ENCODE measurements at regions not wholly inside any gene's neighbourhood (a gene's known extent, or its start where the extent isn't known, plus 50 kb on each side); places are given as distances from the start of the nearest gene placed in this dataset.

DNA sequence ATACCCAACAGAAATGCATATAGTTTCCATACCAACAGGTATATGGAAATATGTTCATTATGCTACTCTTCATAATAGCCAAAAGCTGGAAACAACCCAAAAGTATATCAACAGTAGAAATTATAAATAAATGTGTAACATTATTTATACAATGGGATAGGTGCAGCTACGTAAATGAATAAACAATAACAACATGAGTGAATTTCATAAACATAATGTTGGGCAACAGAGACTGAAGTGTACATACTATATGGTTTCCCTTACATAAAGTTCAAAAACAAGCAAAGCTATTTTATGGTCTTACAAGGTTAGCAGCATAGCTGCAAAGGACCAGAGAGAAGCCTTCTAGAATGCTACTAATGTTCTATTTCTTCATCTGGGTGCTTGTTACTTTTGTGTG is 305.0 kb downstream of the INSC start:
- no peaks in the 10 kb centered on the region for H4K20me1 ChIP-seq (ENCODE audit: insufficient read depth, low read length)
- H3K36me3 ChIP-seq (ENCODE audit: insufficient read depth, low read length): no peaks in the 10 kb centered on the region
- ATAC-seq (ENCODE audit: insufficient read depth, low read depth) (no peak), DNase-seq (no peak)
- H3K4me1 ChIP-seq (ENCODE audit: insufficient read depth, low read length): no peaks in the 10 kb centered on the region
- no peak overlapping the region for H3K9ac ChIP-seq (ENCODE audit: low read depth, low read length)
- H3K79me2 ChIP-seq (ENCODE audit: insufficient read depth, low read length): no peaks in the 10 kb centered on the region
- no peaks in the 10 kb centered on the region for H3K27me3 ChIP-seq (ENCODE audit: insufficient read depth, low read length, poor library complexity)
- TF ChIP-seq EZH2 (IDR thresholded peaks at IDR 0.05; ENCODE audit: borderline replicate concordance, low read depth, low read length, severe bottlenecking): no peak
- H3K9me3 ChIP-seq (ENCODE audit: insufficient read depth, low read length, severe bottlenecking): no peaks in the 10 kb centered on the region
- no peak overlapping the region for H2AFZ ChIP-seq (ENCODE audit: low read depth, low read length)
- H3K4me2 ChIP-seq (ENCODE audit: insufficient read depth, low read length): no peak overlapping the region
- H3K27ac ChIP-seq (ENCODE audit: low read length): no peak overlapping the region
- H3K4me3 ChIP-seq (ENCODE audit: low read depth in 1 of 2, low read length in 2 of 2): no peak overlapping the region

DNA sequence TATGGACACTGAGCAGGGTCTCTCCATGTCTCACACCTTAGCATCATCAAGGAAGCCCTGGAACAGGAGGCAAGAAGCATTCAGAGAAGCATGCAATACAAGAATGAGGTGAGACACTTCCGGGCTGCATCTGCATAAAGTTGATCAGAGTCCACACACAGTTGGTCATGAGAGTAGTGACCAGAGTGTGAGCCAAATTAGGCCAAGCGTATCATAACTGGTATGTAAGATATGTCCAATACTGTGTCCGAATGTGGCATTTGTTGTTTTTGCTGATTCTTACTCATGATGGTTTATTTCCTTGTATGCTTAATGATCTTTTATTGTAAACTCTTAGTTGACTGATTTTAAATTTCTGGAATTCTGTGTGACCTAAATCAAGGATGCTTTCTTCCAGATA is 315.7 kb downstream of the INSC start:
- no peak overlapping the region for H3K4me3 ChIP-seq (ENCODE audit: low read depth in 1 of 2, low read length in 2 of 2)
- no peak for TF ChIP-seq EZH2 (IDR thresholded peaks at IDR 0.05; ENCODE audit: borderline replicate concordance, low read depth, low read length, severe bottlenecking)
- TF ChIP-seq, protein P1, sequence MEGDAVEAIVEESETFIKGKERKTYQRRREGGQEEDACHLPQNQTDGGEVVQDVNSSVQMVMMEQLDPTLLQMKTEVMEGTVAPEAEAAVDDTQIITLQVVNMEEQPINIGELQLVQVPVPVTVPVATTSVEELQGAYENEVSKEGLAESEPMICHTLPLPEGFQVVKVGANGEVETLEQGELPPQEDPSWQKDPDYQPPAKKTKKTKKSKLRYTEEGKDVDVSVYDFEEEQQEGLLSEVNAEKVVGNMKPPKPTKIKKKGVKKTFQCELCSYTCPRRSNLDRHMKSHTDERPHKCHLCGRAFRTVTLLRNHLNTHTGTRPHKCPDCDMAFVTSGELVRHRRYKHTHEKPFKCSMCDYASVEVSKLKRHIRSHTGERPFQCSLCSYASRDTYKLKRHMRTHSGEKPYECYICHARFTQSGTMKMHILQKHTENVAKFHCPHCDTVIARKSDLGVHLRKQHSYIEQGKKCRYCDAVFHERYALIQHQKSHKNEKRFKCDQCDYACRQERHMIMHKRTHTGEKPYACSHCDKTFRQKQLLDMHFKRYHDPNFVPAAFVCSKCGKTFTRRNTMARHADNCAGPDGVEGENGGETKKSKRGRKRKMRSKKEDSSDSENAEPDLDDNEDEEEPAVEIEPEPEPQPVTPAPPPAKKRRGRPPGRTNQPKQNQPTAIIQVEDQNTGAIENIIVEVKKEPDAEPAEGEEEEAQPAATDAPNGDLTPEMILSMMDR (IDR thresholded peaks at IDR 0.05; ENCODE audit: borderline replicate concordance, extremely low read depth, low read length, poor library complexity, severe bottlenecking): no peak
- no peaks in the 10 kb centered on the region for H3K9me3 ChIP-seq (ENCODE audit: insufficient read depth, low read length, severe bottlenecking)
- ATAC-seq (ENCODE audit: insufficient read depth, low read depth) (no peak), DNase-seq (no peak)
- no peaks in the 10 kb centered on the region for H4K20me1 ChIP-seq (ENCODE audit: insufficient read depth, low read length)
- no peak overlapping the region for H2AFZ ChIP-seq (ENCODE audit: low read depth, low read length)
- H3K4me2 ChIP-seq (ENCODE audit: insufficient read depth, low read length): no peak overlapping the region
- H3K36me3 ChIP-seq (ENCODE audit: insufficient read depth, low read length): no peaks in the 10 kb centered on the region
- no peaks in the 10 kb centered on the region for H3K4me1 ChIP-seq (ENCODE audit: insufficient read depth, low read length)
- no peak overlapping the region for H3K9ac ChIP-seq (ENCODE audit: low read depth, low read length)
- H3K27ac ChIP-seq (ENCODE audit: low read length): no peak overlapping the region
- H3K79me2 ChIP-seq (ENCODE audit: insufficient read depth, low read length): no peaks in the 10 kb centered on the region
- H3K27me3 ChIP-seq (ENCODE audit: insufficient read depth, low read length, poor library complexity): no peaks in the 10 kb centered on the region

DNA sequence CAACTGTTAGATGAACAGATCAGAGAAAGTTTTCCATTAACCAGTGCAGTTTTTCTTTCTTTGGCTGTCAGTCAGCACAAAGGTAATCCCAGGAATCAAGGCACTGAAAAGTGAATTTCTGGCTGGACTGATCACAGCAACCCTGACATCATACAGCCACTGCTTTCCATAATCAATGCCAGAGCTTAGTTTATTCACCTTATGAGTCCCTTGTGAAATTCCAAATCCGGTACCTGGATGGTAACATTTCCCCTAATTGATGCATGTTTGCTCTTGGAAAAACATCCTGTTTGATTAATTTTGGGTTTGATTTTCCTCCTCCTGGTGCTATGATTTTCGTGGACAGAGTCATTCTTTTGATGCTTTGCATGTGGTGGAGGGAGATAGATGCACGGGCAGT is 319.8 kb downstream of the INSC start:
- no peaks in the 10 kb centered on the region for H4K20me1 ChIP-seq (ENCODE audit: insufficient read depth, low read length)
- H3K9ac ChIP-seq (ENCODE audit: low read depth, low read length): no peak overlapping the region
- no peak overlapping the region for H3K4me2 ChIP-seq (ENCODE audit: insufficient read depth, low read length)
- H3K9me3 ChIP-seq (ENCODE audit: insufficient read depth, low read length, severe bottlenecking): no peaks in the 10 kb centered on the region
- ATAC-seq (ENCODE audit: insufficient read depth, low read depth) (no peak), DNase-seq (no peak)
- H3K27me3 ChIP-seq (ENCODE audit: insufficient read depth, low read length, poor library complexity): no peaks in the 10 kb centered on the region
- H3K36me3 ChIP-seq (ENCODE audit: insufficient read depth, low read length): no peaks in the 10 kb centered on the region
- no peaks in the 10 kb centered on the region for H3K4me1 ChIP-seq (ENCODE audit: insufficient read depth, low read length)
- no peak overlapping the region for H3K27ac ChIP-seq (ENCODE audit: low read length)
- no peaks in the 10 kb centered on the region for H3K79me2 ChIP-seq (ENCODE audit: insufficient read depth, low read length)
- H3K4me3 ChIP-seq (ENCODE audit: low read depth in 1 of 2, low read length in 2 of 2): no peak overlapping the region
- TF ChIP-seq EZH2 (IDR thresholded peaks at IDR 0.05; ENCODE audit: borderline replicate concordance, low read depth, low read length, severe bottlenecking): no peak
- TF ChIP-seq, protein P1 (IDR thresholded peaks at IDR 0.05; ENCODE audit: borderline replicate concordance, extremely low read depth, low read length, poor library complexity, severe bottlenecking): no peak
- no peak overlapping the region for H2AFZ ChIP-seq (ENCODE audit: low read depth, low read length)

DNA sequence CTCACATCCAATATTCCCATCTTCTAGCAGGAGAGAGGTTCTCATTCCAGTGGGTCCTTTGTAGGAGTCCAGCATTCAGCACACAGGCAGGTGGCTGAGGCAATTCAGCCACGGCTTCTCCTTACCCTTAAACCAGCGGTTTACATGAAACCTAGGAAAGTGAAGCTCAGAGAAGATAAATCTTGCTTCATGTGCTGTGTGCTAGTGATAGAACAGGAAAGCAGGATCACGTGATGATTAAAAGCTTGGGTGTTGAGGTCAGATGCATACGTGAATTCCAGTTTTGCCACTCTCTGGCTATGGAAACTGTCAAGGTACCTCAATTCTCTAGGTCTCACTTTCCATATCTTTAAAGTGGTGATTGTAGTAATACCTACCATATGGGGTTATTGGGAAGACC is 331.6 kb downstream of the INSC start:
- no peaks in the 10 kb centered on the region for H3K4me1 ChIP-seq (ENCODE audit: insufficient read depth, low read length)
- H3K4me3 ChIP-seq (ENCODE audit: low read depth in 1 of 2, low read length in 2 of 2): no peak overlapping the region
- H3K27me3 ChIP-seq (ENCODE audit: insufficient read depth, low read length, poor library complexity): no peaks in the 10 kb centered on the region
- ATAC-seq (ENCODE audit: insufficient read depth, low read depth) (no peak), DNase-seq (no peak)
- H4K20me1 ChIP-seq (ENCODE audit: insufficient read depth, low read length): no peaks in the 10 kb centered on the region
- TF ChIP-seq EZH2 (IDR thresholded peaks at IDR 0.05; ENCODE audit: borderline replicate concordance, low read depth, low read length, severe bottlenecking): no peak
- TF ChIP-seq, protein P1 (IDR thresholded peaks at IDR 0.05; ENCODE audit: borderline replicate concordance, extremely low read depth, low read length, poor library complexity, severe bottlenecking): no peak
- H2AFZ ChIP-seq (ENCODE audit: low read depth, low read length): no peak overlapping the region
- no peaks in the 10 kb centered on the region for H3K36me3 ChIP-seq (ENCODE audit: insufficient read depth, low read length)
- H3K9me3 ChIP-seq (ENCODE audit: insufficient read depth, low read length, severe bottlenecking): no peaks in the 10 kb centered on the region
- no peak overlapping the region for H3K27ac ChIP-seq (ENCODE audit: low read length)
- H3K79me2 ChIP-seq (ENCODE audit: insufficient read depth, low read length): no peaks in the 10 kb centered on the region
- H3K9ac ChIP-seq (ENCODE audit: low read depth, low read length): no peak overlapping the region
- no peak overlapping the region for H3K4me2 ChIP-seq (ENCODE audit: insufficient read depth, low read length)
